H7 (cell line): ENCODE measurements at regions not wholly inside any gene's neighbourhood (a gene's known extent, or its start where the extent isn't known, plus 50 kb on each side); places are given as distances from the start of the nearest gene placed in this dataset.
A peak's percentile ranks its signal among the peaks of the same experiment; 100 is the strongest.

ENCODE experiments used
- DNase-seq: peaks from one replicate; pipeline ENCODE4 v3.0.0; 2012
- H3K27me3 ChIP-seq: 2 replicates; pipeline ENCODE4 v1.6.0; 2011; ENCODE audit warnings: mild to moderate bottlenecking, low read length; ENCODE audit not compliant: control insufficient read depth, insufficient read depth
- H3K36me3 ChIP-seq: replicated peaks from 2 replicates; pipeline ENCODE4 v1.5.1; 2011; ENCODE audit warnings: low read length; ENCODE audit not compliant: control insufficient read depth, insufficient read depth
- H3K4me3 ChIP-seq: 2 replicates; pipeline ENCODE4 v1.5.1; 2011; ENCODE audit warnings: low read depth, mild to moderate bottlenecking, control low read depth, low read length, moderate library complexity; ENCODE audit not compliant: insufficient read depth

- H3K36me3 ChIP-seq: no peaks in the 10 kb centered on the region
- H3K27me3 ChIP-seq: peaks cover 53% of the 10 kb centered on the region
- peak; percentile 43 for DNase-seq
- H3K4me3 ChIP-seq: no peak overlapping the region
Observed at GRCh38 chr5:88144219-88145001, 124.2 kb downstream of the TMEM161B start.

DNA sequence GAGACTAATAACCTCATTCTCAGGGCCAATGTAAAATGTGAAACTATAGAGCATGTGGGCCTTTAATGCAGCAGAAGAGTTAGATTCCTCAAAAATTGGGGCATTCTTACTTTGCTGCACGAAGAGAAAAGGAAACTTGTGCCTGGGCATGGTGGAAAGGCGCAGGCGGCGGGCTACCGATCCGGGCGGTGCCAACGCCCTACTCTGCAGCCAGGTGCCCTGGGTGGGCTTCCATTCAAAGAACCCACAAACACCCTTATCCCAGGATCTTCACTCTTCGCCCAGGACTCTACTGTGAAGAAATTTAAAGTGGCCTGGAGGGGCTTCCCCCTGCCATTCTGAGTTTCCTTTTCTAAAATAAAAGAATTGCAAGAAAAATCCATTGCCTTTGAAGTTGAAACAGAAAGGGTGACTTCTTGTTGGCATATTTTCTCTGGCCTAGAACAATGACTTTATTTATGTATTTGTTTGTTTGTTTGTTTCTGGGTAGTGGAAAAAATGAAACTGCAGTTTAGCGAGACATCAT is 124.9 kb downstream of the TMEM161B start:
- Histone ChIP-seq H3K27me3 (peaks cover 53% of the 10 kb centered on the region), H3K4me3 (no peak overlapping the region), H3K36me3 (no peaks in the 10 kb centered on the region)
- DNase-seq: peak; percentile 16

- peak; percentile 25 for DNase-seq
- H3K4me3 ChIP-seq: no peak overlapping the region; the same call in 1 of the 2 replicates
- no peaks in the 10 kb centered on the region for H3K36me3 ChIP-seq
- H3K27me3 ChIP-seq: peaks cover 53% of the 10 kb centered on the region
Observed at GRCh38 chr5:88142886-88143692, 125.6 kb downstream of the TMEM161B start.

DNA sequence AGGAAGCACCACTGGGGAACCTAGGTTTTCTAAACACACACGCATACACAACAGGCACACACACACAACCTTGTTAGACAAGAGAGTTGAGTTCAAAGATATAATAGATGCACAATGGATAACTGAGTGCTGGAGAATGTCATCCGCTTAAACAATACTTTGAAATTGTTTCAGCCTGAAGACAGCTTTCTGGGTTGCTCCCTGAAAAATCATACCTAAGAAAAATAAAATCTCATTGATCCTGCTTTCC is 126.1 kb downstream of the TMEM161B start:
- Histone ChIP-seq H3K36me3 (no peaks in the 10 kb centered on the region), H3K27me3 (peaks cover 53% of the 10 kb centered on the region), H3K4me3 (no peak overlapping the region)
- DNase-seq: no peak

DNA sequence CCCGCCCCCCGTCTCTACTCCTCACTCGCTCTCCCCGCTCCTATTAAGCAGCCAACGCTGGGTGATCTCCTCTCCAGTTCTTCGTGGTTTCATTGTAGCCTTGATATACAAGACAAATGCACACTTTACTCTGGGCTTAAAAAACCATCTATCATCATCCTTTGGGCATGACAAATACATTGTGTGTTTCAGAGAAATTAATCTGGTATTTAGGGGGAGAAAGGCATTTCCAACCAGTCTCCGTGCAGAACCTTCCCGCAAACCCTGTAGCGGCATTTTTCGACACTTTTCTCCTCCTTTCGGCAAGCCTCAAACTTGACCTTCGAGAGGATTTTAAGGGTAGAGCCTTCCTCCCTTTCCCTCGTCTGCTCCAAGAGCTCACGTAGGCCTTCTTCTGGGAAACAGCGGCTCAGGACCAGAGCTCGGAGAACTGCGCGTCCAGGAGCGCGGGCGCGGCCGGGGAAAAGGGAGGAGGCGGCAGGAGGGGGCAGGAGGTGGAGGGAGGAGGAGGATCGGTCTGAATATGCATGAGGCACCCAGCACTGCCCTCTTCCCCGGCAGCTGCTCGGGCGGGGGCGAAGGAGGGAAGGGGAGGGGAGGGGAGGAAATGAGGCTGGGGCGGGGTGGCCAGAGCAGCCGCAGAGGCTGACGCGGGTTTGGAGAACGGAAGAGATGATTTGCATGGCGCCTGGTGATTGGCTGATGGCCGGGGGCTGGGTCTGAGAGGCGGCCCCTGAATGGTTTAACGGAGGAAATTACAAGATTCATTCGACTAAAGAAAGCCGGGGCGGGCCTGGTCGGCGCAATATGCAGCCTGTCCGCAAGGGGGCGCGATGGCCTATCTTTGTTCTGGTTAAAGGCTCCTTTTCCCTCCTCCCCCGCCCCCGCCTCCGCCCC is 127.5 kb downstream of the TMEM161B start:
- Histone ChIP-seq H3K27me3 (peaks cover 47% of the 10 kb centered on the region), H3K4me3 (peak overlapping the region; percentile 44)

GRCh38 chr5:88140396-88140855 is 128.2 kb downstream of the TMEM161B start:
- Histone ChIP-seq H3K4me3 (peak overlapping the region; percentile 44), H3K36me3 (no peaks in the 10 kb centered on the region), H3K27me3 (peaks cover 41% of the 10 kb centered on the region)
- DNase-seq: peak; percentile 74

More for the DNA sequence above, 127.5 kb downstream of the TMEM161B start:
- peak; percentile 93 for DNase-seq
- H3K36me3 ChIP-seq: no peaks in the 10 kb centered on the region

DNA sequence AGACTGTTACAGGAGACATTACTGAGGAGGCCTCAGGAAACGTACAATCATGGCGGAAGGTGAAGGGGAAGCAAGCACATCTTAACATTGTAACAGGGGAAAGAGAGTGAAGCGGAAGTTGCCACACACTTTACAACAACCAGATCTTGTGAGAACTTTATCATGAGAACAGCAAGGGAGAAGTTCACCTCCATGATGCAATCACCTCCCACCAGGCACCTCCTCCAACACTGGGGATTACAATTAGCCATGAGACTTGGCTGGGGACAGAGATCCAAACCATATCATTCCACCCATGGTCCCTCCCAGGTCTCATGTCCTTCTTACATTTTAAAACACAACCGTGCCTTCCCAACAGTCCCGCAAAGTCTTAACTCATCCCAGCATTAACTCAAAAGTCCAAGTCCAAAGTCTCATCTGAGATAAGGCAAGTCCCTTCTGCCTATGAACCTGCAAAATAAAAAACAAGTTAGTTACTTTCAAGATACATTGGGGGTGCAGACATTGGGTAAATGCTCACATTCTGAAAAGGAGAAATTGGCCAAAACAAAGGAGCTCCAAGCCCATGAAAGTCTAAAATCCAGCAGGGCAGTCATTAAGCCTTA is 138.3 kb downstream of the TMEM161B start:
- DNase-seq: no peak
- Histone ChIP-seq H3K4me3 (no peak overlapping the region), H3K27me3 (no peaks in the 10 kb centered on the region), H3K36me3 (no peaks in the 10 kb centered on the region)

GRCh38 chr5:88128813-88129212 is 139.8 kb downstream of the TMEM161B start:
- H3K36me3 ChIP-seq: no peaks in the 10 kb centered on the region
- DNase-seq: no peak
- no peaks in the 10 kb centered on the region for H3K27me3 ChIP-seq
- no peak overlapping the region for H3K4me3 ChIP-seq

- no peaks in the 10 kb centered on the region for H3K36me3 ChIP-seq
Observed at GRCh38 chr5:88119535-88120125, 149.0 kb downstream of the TMEM161B start.

DNA sequence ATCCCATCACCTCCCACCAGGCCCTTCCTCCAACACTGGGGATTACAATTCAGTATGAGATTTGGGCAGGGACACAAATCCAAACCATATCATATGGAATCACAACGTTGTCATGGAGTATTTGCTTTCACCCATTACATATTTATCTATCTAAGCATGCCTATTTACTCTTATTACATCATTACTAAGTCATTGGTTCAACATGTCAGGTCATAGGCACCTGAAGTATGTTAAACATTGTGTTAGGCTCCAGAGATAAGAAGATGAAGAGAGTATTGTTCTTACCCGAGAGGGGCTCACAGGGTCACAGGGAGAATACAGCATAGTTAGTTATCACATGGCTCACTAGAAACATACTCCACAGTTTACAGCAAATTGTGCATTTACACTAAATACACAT is 150.5 kb downstream of the TMEM161B start:
- Histone ChIP-seq H3K27me3 (no peaks in the 10 kb centered on the region), H3K36me3 (no peaks in the 10 kb centered on the region), H3K4me3 (no peak overlapping the region)
- DNase-seq: no peak

More at GRCh38 chr5:88119535-88120125, 149.0 kb downstream of the TMEM161B start:
- Histone ChIP-seq H3K4me3 (no peak overlapping the region), H3K27me3 (no peaks in the 10 kb centered on the region)
- DNase-seq: no peak

DNA sequence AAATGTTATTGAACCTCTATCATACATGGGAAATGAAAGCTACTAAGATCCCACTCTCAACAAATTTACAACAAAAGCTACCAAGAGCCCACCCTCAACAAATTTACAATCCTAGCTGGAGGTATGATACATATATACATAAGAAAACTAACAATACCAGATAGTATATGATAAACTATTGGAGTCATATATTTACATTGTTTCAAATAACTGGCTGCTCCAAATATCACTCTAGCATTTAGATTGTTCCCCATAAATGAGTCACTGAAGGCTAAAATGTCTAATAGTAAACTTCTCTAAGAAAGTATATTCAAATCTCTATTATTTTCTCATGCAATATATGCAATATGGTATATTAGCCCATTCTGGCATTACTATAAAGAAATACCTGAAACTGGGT is 151.1 kb downstream of the TMEM161B start:
- Histone ChIP-seq H3K27me3 (no peaks in the 10 kb centered on the region), H3K4me3 (no peak overlapping the region), H3K36me3 (no peaks in the 10 kb centered on the region)
- no peak for DNase-seq

- no peak for DNase-seq
- Histone ChIP-seq H3K4me3 (no peak overlapping the region), H3K36me3 (no peaks in the 10 kb centered on the region), H3K27me3 (no peaks in the 10 kb centered on the region)
Observed at GRCh38 chr5:88116396-88116795, 152.2 kb downstream of the TMEM161B start.

GRCh38 chr5:88115211-88115610 is 153.4 kb downstream of the TMEM161B start:
- no peaks in the 10 kb centered on the region for H3K36me3 ChIP-seq
- DNase-seq: no peak
- H3K4me3 ChIP-seq: no peak overlapping the region
- no peaks in the 10 kb centered on the region for H3K27me3 ChIP-seq

- no peaks in the 10 kb centered on the region for H3K36me3 ChIP-seq
- no peak overlapping the region for H3K4me3 ChIP-seq
- H3K27me3 ChIP-seq: no peaks in the 10 kb centered on the region
- no peak for DNase-seq
Observed at GRCh38 chr5:88113429-88113828, 155.2 kb downstream of the TMEM161B start.
